Embryonic facial prominence (tissue), 1 donor: ENCODE measurements at regions not wholly inside any gene's neighbourhood (a gene's known extent, or its start where the extent isn't known, plus 50 kb on each side); places are given as distances from the start of the nearest gene placed in this dataset.
"Not testable (repeated sequence)": the region's sequence is repeated elsewhere in the genome, so short reads cannot be mapped to it uniquely, and the experiment has no call there.

ENCODE experiments used
- DNase-seq: peaks from one replicate; pipeline ENCODE4 v3.0.0-alpha.2; 2016; ENCODE audit errors: extremely low spot score

DNA sequence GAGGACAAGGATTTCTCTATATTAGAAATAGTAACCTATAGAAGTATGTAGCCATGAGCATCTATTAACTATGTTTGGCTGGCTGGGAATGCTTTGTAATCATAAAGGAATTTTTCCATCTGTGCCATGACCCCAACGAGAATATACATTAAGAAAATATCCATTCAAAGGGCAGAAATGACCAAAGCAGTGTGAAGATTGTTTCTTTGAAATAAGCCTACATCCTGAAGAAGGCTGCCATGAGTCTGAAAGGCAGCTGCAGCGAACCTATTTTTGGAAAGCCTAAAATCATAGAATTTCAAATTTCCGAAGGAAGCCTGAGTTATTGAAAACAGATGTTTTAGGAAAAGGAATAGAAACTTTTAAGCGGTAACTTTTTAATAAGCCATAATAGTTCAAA is 244.2 kb upstream of the FOXK1 start:
- DNase-seq: peak; percentile 36

DNA sequence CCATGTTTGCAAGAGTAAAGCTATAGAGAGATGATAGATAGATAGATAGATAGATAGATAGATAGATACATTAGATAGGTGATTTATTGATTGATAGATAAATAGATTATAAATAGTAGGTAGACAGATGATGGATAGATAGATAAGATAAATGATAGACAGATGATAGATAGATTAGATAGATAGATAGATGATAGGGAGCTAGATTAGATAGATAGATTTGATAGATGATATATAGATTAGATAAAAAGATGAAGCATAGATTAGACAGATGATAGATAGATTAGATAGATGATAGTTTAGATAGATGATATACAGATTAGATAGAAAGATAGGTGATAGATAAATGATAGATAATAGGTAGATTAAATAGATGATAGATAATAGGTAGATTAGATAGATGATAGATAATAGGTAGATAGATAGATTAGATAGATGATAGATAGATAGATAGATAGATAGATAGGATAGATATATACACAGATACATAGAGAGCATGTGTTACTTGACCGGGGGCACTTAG is 243.3 kb upstream of the FOXK1 start:
- no peak for DNase-seq

DNA sequence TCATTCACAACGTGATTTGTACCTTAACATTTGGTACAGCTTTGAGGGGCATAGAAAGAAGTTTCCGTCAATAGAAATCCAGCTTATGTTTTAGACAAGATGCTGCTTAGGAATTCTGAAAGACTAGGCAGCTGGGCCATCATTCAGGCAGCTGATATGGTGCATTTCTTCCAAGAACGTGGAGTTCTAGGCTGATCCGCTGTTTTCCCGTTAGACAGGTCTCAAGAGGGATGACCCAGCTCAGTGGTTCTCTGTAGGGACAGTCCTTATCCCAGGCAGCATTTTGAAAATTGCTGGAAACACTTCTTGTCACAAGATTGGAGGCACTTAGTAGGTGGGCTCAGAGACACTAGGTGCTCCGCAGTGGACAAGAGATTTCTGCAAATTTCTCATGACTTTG is 242.7 kb upstream of the FOXK1 start:
- DNase-seq: no peak

DNA sequence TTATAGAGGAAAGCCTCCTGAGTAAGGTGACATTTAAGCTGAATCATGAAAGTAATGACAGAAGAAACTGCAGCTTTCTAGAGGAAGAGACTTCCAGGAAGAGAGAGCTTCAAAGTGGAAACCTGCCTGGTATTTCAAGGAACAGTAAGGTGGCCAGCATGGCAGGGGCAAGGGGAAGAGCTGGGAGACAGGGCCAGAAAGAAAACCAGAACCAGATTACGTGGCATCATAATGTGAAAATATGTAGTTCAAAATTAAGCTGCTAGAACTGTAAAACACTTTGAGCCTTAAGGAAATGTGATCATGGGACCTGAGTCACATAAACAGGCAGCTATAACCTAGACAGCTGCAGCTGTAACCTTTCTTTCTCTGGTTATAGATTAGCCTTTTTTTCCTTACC is 238.0 kb upstream of the FOXK1 start:
- DNase-seq: no peak

DNA sequence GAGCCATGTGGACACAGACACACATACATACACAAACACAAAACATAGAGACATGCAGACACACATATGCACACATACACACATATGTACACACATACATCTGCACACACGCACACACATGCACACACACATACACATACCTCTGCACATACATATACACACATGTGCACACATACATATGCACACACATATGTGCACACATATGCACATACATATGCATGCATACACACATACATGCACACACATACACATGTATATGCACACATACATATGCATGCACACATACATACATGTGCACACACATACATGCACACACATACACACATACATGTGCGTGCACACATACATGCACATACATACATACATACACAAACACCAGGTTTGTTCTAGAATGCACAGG is 236.3 kb upstream of the FOXK1 start:
- no peak for DNase-seq

DNA sequence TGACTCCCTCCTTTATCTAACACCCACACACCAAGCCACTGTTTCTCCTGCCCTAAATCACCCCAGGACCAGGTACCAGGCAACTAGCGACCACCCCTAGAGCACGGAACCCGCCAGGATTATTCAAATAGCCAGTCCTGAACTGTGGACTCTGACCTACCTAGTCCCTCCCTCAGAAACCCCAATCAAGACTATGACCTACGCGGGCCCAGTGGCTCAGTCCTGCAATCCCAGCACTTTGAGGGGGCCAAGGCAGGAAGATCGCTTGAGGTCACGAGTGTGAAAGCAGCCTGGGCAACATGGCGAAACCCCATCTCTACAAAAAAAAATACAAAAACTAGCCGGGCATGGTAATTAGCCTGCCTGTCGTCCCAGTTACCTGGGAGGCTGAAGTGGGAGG is 232.8 kb upstream of the FOXK1 start:
- no peak for DNase-seq

DNA sequence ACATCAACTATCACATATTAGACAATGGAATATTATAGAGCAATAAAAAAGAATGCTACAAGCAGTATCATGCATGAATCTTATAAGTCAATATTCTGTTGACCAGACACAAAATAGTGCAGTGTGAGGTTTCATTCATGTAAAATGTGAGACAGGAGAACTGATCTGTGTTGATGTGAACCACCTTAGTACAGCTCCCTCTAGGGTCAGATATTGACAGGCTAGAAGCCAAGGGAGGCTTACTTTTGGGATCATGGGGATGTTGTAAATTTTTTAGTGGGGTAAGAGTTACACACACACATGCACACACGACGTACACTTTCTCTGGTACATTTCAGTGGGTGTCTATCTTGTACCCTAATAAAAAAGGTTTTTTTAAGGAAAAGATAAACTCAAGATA is 231.6 kb upstream of the FOXK1 start:
- DNase-seq: no peak

DNA sequence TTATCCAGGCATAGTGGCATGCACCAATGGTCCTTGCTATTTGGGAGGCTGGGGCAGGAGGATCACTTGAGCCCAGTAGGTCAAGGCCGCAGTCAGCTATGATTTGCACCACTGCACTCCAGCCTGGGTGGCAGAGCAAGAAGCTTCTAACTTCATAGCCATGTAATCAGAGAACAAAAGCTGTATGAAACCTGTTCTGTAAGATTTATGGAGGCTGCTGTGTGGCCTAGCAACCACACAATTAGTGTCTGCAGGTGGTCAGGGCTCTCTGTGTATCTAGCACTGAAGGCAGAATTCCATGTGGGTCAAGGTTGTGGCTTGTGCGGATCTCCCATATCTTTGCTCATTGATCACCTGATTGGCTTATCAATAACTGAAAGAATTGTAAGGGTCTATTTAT is 221.5 kb upstream of the FOXK1 start:
- no peak for DNase-seq

DNA sequence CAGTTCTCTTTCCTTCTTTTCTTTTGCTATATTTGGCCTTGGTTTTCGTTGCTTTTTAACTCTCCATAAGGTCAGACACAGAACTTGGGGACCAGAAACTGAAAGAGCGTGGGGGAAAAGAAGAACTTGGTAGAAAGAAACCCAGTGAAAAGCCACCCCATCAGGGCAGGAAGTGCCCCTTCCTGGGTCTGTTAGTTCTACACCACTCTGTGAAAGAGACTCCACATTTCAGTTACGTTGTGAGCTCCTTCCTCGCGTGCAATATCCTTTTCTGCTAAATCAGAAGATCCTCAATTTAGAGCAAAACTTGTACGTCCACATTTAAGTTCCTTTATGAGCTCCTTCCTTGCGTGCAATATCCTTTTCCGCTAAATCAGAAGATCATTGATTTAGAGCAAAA is 220.6 kb upstream of the FOXK1 start:
- DNase-seq: no peak

DNA sequence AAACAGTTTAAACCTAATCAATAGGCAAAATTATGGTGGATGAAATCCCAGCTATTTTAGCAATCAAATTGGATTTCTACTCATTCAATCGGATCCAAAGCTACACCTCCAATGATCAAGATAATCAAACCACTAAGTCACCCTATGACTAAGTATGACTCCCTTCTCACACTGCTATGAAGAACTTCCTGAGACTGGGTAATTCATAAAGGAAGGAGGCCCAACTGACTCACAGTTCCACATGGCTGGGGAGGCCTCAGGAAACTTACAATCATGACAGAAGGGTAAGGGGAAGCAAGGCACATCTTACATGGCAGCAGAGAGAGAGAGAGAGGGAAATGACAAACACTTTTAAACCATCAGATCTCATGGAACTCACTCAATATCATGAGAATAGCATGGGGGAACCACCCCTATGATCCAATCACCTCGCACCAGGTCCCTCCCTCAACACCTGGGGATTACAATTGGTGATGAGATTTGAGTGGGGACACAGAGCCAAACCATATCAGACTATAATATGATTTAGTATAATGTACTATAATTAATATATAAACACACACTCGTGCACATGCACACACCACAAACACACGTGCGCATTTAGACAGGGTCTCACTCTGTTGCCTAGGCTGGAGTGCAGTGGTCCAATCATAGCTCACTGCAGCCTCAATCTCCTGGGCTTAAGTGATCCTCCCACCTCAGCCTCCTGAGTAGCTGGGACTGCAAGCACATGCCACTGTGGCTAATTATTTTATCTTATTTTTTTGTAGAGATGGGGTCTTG is 213.6 kb upstream of the FOXK1 start:
- no peak for DNase-seq

DNA sequence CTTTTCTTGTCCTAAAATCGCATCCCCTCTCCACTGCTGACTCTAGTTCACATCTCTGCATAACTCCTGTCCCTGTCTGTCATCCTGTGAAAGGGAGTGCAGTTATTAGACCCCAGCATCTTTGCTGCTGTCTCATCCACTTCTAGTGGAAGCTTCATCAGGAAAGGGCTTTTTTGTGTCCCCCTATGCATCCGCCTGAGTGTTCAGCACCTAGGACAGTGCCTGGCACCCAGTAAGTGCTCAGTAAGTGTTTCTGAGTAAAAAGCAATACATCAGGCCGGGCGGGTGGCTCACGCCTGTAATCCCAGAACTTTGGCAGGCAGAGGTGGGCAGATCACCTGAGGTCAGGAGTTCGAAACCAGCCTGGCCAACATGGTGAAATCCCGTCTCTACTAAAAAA is 211.8 kb upstream of the FOXK1 start:
- no peak for DNase-seq

DNA sequence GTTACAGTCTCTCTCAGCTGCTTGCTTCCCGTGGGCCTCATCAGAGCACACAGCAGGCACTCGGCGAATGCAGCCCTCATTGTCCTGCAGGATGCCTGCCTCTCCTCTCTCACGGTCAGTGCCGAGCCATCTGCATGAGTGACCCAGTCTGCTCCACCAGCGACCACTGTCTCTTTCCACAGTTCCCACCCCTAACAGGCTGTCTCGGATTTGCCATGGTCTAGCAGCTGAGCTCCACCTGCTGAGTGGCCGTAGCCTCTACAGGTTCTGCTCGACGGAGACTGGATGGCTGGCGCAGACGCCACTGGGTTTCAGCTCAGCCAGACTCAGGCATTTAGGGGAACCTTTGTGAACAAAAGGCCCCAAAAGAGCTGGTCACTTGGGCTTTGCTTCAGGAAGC is 209.4 kb upstream of the FOXK1 start:
- no peak for DNase-seq

DNA sequence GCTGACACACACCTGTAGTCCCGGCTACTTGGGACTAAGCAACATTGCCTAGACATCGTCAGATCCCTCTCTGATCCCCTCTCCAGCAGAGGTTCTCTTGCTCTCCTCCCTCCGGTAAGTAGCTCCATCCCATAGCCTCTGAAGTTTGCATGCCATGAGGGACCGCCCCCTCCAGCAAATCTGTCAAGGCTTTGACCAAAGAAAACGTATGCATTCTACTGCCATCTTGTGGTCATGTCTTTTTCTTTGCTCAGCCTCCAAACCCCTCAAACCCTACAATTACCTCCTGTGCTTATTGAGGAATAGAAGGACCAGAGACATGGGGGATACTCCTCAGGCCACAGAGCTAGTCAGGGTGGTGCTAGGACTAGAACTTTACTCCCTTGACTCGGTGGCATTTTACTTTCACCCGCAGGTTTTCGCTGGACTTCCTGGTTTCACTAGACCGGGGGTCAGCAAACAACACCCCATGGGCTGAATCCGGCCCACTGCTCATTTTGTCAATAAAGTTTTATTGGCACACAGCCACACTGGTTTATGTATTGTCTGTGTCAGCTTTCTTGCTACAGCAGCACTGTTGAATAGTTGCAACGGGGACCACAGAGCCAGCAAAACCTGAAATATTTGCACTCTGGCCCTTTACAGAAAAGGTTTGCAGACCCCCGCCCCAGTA is 202.6 kb upstream of the FOXK1 start:
- no peak for DNase-seq

DNA sequence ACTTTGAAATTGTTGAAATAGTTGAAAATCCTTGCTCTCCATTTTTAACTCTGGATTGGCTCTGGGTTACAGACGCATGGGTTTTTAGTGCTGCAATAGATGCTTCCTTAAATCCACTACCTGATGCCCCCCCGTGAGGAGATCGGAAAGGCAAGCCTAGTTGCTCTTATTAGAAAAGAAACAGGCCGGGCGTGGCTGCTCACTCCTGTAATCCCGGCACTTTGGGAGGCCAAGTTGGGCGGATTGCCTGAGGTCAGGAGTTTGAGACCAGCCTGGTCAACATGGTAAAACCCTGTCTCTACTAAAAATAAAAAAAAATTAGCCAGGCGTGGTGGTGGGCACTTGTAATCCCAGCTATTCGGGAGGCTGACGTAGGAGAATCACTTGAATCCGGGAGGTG is 202.0 kb upstream of the FOXK1 start:
- not testable (repeated sequence) for DNase-seq

DNA sequence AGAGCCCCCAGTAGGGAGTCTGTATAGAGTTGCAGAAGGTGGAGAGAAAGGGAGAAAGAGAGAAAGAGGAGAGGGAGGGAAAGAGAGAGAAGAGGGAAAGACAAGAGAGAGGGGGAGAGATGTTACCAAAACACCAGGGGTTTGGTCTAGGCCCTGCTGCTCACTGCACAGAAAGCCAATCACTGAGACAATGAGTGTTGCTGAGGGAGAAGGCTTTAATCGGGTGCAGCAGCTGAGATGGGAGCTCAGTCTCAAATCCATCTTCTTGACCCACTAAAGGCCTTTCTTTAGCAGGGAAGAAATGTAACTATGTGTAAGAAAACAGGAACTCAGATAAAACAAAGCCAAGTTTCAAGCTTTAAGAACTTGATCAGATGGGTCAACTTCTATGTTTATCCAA is 198.2 kb upstream of the FOXK1 start:
- DNase-seq: no peak

DNA sequence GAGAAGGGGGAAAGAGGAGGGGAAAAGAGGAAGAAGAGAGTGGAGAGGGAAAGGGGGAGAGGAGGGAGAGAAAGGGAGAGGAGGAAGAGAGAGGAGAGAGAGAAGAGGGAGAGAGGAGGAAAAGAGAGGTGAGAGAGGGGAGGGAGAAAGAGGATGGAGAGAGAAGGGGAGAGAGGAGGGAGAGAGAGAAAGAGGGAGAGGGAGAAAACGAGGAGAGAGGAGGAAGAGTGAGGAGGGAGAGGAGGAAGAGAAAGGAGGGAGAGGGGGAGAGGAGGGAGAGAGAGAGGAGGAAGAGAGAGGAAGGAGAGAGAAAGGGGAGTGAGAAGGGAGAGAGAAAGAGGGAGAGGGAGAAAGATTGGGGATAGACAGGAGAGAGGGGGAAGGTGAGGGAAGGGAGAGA is 197.6 kb upstream of the FOXK1 start:
- no peak for DNase-seq

DNA sequence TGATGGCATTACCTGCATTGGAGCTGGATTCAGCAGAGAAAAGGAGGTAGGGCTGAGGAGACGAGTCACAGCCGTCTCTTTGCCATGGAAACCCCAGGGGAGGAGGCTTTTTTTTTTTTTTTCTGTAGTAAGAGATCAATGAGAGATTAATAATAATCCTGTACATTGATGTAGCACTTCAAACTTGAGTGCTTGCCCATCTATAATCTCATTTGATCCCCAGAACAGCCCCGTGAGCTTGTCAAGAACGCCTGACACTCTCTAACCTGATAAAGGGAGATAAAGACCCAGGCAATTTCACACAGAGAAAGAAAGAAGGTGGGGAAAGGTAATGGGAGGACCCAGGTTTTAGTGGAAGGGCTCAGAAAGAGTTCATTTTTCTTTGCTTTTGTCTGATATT is 195.2 kb upstream of the FOXK1 start:
- no peak for DNase-seq

DNA sequence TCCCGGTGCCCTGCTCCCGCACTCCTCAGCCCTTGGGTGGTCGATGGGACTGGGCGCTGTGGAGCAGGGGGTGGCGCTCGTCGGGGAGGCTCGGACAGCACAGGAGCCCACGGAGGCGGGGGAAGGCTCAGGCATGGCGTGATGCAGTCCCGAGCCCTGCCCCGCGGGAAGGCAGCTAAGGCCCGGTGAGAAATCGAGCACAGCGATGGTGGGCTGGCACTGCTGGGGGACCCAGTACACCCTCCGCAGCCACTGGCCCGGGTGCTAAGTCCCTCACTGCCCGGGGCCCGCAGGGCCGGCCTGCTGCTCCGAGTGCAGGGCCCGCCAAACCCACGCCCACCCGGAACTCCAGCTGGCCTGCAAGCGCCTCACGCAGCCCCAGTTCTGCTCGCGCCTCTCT is 185.2 kb upstream of the FOXK1 start:
- not testable (repeated sequence) for DNase-seq

DNA sequence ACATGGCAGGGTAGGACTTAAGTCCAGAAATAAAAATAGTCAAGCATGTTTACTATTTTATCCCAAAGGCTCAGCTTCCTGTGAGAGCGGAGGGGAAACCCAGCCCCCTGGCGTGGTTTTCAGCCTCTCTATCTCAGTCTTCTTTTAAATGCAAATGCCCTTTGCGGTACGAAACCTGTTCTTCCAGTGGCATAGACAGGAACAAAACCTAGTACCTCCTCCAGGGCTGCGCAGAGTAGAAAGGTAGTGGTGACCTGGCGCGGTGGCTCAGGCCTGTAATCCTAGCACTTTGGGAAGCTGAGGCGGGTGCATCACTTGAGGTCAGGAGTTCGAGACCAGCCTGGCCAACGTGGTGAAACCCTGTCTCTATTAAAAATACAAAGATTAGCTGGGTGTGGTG is 181.3 kb upstream of the FOXK1 start:
- DNase-seq: no peak

DNA sequence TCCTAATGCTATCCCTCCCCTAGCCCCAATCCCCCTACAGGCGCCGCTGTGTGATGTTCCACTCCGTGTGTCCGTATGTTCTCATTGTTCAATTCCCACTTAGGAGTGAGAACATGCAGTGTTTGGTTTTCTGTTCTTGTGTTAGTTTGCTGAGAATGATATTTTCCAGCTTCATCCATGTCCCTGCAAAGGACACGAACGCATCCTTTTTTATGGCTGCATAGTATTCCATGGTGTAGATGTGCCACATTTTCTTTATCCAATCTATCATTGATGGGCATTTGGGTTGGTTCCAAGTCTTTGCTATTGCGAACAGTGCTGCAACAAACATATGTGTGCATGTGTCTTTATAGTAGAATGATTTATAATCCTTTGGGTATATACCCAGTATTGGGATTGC is 174.2 kb upstream of the FOXK1 start:
- not testable (repeated sequence) for DNase-seq

DNA sequence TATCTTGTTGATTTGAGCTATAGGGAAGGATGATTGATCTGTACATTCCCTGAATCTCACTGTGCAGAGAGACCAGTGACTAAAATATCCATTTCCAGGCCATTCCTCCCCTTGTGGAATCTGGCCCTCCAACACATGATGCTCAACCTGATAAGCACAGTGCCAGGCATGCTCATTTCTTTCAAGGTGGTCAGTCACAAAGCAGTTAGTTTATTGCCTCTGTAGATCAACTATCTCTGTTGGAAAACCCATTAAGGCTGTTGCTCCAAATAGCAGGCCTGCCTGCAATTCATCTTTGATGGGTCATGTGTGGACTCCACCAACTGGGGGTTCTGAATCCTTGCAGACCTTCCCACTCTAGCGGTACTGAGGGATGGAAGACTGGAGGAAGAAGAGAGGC is 168.6 kb upstream of the FOXK1 start:
- no peak for DNase-seq

DNA sequence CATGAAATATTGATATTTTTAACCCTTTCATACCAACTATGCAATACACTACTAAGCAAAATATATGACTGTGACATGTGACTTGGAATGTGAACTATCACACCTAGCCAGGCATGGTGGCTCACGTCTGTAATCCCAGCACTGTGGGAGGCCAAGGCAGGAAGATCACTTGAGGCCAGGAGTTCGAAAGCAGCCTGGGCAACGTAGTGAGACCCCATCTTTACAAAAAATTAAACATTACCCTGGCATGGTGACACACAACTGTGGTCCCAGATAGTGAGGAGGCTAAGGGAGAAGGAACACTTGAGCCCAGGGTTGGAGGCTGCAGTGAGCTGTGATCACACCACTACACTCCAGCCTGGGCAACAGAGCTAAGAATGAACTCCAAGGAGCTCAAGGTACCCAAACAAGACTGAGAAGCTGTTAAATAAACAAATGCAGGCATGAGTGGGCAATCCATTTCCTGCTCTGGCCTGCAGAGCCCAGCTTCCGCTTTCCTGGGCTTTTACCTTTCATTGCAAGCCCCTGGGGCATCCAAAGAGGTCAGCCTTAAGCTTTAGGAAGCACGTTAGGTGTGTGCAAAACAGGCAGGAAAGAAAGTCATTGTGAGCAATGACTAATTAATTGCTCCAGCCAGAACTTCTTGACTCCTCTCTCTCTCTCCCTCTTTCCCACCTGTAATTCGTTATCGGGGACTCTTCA is 162.1 kb upstream of the FOXK1 start:
- DNase-seq: no peak

DNA sequence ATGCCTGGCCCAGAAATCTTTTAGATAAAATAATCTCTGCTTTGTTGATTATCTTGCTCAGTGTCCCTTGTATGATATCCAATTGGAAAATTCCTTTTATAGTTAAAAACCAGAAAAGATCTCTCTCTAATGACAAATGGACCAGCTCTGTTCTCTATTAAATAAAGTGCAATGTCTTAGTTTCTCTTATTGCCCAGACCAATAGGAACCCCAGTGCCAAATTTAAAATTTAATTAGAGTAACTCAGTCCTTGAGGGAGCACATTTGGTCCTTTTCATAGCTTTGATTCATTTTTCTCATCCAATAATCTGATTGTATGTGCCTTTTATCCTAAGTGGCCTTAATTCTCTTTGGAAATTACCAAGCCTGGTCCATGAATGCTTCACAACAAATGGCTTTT is 158.9 kb upstream of the FOXK1 start:
- DNase-seq: no peak
